ENCODE measurements at regions not wholly inside any gene's neighbourhood (a gene's known extent, or its start where the extent isn't known, plus 50 kb on each side); places are given as distances from the start of the nearest gene placed in this dataset.

- TF ChIP-seq POLR2AphosphoS5 (IDR thresholded peaks at IDR 0.05; ENCODE audit: insufficient read depth in 1 of 2, low read depth in 1 of 2) (no peak), CTCF (IDR thresholded peaks at IDR 0.05) (no peak), POLR2A (IDR thresholded peaks at IDR 0.05) (no peak)
These were observed 267.1 kb downstream of the TENT5A start for GRCh38 chr6:81485395-81485794.
